SIG-M5 treated with dmso at 0.1 percent for 504 hours (cell line): ENCODE measurements at regions not wholly inside any gene's neighbourhood (a gene's known extent, or its start where the extent isn't known, plus 50 kb on each side); places are given as distances from the start of the nearest gene placed in this dataset.

Experiments used
- DNase-seq: peaks from one replicate; lab custom pipeline; 2025; ENCODE audit not compliant: unreplicated experiment; lab: John Stamatoyannopoulos, UW

DNA sequence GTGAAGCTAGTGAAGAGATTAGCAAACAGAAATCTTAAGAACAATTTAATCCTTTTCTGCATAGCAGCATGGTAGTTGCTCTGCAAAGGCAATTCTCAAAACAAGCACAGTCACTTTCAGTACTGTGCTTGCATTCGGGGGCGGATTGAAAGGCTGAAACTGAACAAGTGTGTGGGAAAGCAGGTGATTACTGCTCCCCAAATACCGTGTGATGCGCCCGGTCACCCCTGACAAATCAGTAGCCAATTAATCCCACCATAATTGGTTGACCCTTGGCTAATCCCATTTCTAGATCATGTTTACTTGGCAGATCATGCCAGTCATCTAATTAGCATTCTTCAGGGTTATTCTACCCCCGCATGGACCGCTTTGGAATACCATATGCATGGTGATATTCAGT is 76.5 kb upstream of the ADRB1 start:
- DNase-seq, result no peak

GRCh38 chr10:113970641-113971040 is 73.0 kb upstream of the ADRB1 start:
- no peak for DNase-seq

DNA sequence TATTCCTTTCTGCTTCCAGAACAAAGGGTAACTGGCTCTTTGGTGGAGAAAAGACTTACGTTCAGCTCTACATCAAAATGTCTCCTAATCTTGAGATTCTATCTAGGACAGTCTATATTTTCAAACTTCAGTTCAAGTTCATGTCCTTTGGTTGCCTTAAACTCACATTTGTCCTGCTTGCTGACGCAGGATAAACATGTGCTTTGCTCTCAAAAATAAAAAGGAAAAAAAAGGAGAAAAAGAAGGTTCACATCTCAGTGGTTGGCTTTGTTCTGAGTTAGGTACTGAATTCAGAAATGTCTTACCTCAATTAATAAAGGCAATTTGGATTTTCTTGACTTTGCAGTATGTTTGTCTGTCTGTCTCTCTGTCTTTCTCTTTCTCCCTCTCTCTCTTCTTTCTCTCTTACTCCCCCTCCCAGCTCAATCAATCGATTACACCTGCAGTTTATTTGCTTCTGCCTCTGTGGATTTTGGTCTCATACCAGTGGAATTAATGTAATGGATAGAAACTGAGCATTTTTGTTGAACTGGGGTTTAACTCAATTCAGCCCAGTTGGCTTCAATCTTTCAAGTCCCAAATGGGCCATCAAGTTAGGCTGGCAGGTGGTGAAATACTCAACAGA is 72.2 kb upstream of the ADRB1 start:
- no peak for DNase-seq

GRCh38 chr10:113977174-113977573 is 66.5 kb upstream of the ADRB1 start:
- DNase-seq, result no peak

GRCh38 chr10:113978802-113979201 is 64.9 kb upstream of the ADRB1 start:
- DNase-seq, result no peak

DNA sequence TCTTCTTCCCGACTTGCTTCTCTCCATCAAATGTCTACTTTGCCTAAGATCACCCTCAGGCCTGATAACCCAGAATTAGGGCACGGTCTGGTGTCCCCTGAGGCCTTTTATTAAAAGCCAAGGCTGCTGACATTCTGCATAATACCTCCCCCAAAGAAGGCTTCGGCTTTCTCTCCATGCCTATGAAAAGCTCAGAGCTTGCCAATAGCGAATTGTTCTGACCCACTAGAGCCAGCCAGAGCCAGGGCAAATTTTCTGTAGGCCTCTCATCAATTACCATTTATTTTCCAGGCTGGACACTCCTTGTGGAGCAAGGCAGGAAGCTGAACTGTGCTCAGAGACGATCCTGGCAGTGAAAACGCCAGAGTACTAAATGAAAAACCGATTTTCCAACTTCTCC is 64.3 kb upstream of the ADRB1 start:
- no peak for DNase-seq

DNA sequence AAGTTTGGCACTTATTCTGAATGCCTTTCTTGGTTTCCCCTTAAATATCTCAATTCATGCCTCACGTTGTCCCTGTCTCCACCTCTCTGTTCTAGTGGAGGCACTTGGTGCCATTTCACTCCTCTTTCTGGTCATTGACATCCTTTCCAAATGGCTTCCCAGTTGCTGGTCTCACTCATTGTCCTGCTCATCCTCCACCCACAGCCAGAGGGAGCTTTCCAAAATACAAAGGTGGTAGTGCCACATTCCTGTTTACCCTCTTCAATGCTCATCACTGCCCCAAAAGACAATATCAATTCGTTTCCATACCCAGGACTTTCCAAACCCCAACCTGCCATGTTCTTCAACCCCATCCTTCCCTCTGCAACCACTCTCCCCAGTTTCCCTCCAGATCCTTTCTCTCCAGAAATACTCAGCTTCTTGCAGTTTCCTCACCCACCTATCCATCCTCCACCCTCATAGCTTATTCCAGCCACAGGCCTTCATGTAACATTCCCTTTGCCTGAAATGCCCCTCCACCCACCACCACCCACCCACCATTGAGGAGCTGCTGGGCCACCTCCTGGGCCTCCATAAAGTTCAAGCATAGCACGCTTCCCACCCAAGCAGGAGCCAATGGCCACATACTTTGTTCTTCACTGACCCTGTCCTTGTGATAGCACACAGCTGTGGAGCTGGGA is 63.1 kb upstream of the ADRB1 start:
- no peak for DNase-seq

DNA sequence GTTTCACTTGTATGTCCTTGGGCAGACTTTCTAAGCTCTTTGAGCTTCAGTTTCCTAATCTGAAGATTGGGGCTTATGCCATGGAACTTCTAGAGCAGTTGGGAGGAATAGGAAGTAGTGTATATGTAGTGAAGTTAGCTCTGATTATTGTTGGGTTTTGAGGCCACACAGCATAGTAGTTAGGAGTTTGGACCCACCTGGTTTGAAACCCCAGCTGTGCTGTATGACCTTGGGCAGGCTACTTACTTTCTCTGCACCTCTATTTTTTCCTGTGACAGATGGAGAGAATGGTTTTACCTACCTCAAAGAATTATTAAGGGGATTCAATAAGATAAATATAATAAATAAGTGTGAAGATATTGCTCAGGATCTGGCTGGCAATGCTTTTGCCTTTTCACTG is 61.4 kb upstream of the ADRB1 start:
- DNase-seq, result no peak

- peak; percentile 29 for DNase-seq
Measured at GRCh38 chr10:113982769-113983168, 60.9 kb upstream of the ADRB1 start.

DNA sequence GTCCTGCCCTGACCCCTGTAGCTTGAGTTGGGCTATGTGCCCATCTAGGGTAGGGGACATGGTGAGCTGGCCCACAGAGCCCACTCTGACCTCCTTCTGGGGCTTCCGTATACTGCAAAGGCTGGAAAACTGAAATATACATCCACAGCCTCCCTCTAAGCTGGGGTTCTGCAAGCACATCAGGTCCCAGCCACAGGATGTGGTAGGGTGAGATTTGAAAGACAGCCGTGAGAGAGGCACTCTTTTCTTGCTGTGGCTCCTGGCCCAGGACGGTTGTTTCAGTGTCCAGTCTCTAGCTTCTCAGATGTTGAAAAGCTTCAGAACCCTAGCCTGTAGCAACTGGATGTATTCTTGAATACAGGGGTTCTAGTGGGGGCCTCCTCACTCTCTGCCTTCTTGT is 60.1 kb upstream of the ADRB1 start:
- no peak for DNase-seq

- no peak for DNase-seq
Measured at GRCh38 chr10:113985297-113985844, 58.3 kb upstream of the ADRB1 start.

GRCh38 chr10:113986316-113986715 is 57.4 kb upstream of the ADRB1 start:
- DNase-seq, result no peak

DNA sequence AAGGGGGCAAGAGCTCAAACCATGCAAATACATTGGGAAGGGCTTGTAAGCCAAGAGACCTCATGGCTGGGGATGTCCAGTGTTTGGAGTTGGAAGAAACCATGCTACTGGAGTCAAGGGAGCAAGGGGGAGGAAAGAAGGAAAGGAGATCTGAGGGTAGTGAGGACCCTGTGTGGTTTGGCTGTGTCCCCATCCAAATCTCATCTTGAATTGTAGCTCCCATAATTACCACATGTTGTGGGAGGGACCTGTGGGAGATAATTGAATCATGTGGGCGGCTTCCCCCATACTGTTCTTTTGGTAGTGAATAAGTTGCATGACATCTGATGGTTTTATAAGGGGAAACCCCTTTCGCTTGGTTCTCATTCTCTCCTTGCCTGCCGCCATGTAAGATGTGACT is 56.5 kb upstream of the ADRB1 start:
- no peak for DNase-seq

DNA sequence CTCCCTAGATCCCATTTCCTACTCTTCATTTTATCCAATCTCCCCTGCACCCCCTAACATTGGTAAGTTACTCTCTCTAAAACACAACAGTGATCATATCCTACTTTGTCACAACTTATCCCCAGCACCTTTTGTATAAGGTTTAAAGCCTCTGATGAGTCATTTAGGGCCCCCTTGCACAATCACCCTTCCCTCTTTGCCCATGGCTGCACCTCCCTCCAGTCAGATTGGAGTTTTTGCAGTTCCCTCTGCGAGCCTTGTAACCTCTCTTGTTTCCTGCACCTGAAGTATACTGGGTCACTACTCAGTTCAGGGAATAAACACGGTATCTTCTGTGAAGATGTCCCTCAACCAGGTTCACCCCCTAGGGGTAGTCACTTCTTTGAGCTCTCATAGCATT is 55.9 kb upstream of the ADRB1 start:
- peak; percentile 69 for DNase-seq

DNA sequence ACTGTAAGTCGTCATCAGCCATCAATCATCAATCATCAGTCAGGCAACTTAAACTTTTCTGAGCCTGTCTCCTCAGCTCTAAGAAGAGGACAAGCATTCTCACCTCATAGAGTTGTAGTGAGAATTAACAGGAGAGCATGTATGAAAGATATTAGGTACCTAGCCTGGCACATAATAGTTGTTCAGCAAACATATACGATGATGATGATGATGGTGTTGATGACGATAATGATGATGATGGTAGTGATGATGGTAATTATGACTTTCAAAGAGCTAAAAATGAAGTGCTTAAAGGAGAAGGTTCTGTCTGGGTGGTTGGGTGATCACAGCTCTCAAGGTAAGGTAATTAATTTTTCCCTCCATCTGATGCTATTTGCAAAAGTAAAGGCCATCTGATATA is 55.1 kb upstream of the ADRB1 start:
- no peak for DNase-seq

DNA sequence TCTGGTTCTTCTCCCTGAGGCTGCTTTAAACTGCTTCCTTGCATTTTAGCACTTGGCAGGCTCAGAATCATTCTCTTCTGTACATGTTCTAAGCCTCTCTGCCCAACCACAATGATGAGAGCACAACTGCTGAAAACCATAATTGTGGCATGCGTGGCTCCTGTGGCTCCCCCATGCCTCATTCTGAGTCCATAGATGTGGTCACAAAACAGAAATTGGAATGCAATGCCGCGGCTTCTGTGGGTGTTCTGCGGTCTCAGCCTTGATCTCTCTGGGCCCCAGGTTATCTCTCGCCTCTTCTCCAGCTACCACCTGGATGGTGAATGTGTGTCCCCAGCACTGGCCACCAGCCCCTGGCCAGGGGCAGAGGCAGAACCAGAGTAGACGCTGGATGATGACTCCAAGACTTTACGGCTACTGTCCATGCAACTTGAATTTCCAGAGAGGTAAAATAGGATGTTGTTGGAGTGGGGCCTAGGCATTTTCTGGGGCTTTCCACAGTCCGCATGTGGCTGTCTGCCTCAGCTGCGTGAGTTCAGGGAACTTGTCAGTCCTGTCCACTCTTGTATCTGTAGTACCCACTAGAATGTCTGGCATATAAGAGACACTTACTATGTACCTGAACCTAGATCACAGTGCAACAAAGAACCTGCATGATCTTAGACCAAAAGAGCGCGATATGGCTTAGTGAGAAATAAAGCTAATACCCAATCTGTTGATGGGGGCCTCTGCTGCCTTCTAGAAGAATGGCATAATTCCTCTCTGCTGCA is 52.4 kb upstream of the ADRB1 start:
- DNase-seq, result no peak

DNA sequence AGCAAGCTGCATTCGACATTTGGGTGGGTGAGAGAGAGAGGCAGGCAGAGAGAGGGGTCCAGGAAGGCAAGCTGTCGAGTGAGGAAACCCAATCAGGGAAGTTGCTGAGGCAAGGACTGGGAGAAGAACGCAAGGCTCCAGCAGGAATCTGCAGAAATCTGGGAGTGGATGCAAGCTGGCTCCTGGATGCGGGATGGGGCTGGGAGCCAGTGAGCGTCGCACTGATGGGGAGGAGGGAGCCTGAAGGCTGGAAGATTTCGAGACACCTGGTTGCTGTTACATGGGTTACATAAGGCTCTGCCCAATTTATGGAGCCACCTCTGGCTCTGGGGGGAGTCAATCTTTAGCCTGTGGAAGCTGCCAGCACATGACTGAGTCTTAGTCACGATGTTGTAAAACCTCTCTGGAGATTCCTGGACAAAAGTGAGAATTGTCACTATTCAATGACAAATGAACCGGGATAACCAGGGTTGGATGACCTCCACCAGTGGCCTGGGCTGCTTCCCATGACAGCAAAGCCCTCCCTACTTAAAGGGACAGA is 51.1 kb upstream of the ADRB1 start:
- no peak for DNase-seq

- DNase-seq, result peak; percentile 26
Measured at GRCh38 chr10:113993489-113993991, 50.1 kb upstream of the ADRB1 start.
